DOHH2 (cell line): ENCODE measurements at regions not wholly inside any gene's neighbourhood (a gene's known extent, or its start where the extent isn't known, plus 50 kb on each side); places are given as distances from the start of the nearest gene placed in this dataset.

ENCODE experiments used
- EZH2phosphoT487 ChIP-seq: fragments of 200-600 bp; sonication (generic); IDR thresholded peaks from 2 replicates; pipeline ENCODE4 v1.6.1; 2017; ENCODE audit warnings: borderline replicate concordance, mild to moderate bottlenecking, antibody characterized with exemption, low read length, moderate library complexity, mixed read lengths
- TF ChIP-seq, protein P1 (sequence below): fragments of 200-600 bp; sonication (generic); IDR thresholded peaks from one replicate; pipeline ENCODE4 v1.5.1; 2014; ENCODE audit warnings: antibody characterized with exemption, mild to moderate bottlenecking, low read depth, low read length; ENCODE audit not compliant: poor library complexity, severe bottlenecking

DNA sequence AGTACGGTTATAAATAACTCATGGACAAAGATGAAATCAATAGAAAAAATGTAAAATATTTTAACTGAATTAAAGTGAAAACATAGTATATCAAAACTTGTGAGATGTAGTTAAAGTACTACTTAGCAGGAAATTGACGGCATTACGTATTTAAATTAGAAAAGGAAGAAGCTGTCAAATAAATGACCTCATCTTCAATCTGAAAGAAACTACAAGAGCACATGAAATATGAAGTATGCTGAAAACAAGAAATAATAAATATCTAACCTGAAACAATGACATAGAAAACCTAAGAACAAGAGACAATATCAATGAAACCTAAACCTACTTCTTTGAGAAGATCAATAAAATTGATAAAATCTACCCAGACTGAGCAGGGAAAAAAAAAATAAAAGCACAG, 122.2 kb upstream of the PDE4B start:
- TF ChIP-seq, protein P1, sequence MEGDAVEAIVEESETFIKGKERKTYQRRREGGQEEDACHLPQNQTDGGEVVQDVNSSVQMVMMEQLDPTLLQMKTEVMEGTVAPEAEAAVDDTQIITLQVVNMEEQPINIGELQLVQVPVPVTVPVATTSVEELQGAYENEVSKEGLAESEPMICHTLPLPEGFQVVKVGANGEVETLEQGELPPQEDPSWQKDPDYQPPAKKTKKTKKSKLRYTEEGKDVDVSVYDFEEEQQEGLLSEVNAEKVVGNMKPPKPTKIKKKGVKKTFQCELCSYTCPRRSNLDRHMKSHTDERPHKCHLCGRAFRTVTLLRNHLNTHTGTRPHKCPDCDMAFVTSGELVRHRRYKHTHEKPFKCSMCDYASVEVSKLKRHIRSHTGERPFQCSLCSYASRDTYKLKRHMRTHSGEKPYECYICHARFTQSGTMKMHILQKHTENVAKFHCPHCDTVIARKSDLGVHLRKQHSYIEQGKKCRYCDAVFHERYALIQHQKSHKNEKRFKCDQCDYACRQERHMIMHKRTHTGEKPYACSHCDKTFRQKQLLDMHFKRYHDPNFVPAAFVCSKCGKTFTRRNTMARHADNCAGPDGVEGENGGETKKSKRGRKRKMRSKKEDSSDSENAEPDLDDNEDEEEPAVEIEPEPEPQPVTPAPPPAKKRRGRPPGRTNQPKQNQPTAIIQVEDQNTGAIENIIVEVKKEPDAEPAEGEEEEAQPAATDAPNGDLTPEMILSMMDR, result no peak
- TF ChIP-seq EZH2phosphoT487, result no peak
